H4 (cell line): ENCODE measurements at regions not wholly inside any gene's neighbourhood (a gene's known extent, or its start where the extent isn't known, plus 50 kb on each side); places are given as distances from the start of the nearest gene placed in this dataset.
"Not testable (repeated sequence)": the region's sequence is repeated elsewhere in the genome, so short reads cannot be mapped to it uniquely, and the experiment has no call there.

ENCODE experiments used
- DNase-seq: peaks from one replicate; pipeline ENCODE4 v3.0.0-alpha.2; 2015; ENCODE audit warnings: low spot score

- DNase-seq, result no peak
These were observed 878.6 kb upstream of the MANEA start for GRCh38 chr6:94698773-94699172.

DNA sequence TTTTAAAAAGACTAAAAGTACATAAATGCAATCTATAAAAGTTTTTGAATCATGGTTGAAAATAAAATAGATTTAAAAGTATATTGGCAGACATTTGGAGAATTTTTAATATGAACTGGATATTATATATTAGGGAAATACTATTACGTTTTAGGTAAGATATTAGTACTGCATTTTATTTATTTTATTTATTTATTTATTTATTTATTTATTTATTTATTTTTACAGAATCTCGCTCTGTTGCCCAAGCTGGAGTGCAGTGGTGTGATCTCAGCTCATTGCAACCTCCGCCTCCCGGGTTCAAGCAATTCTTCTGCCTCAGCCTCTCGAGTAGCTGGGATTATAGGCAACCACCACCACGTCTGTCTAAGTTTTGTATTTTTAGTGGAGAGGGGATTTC, 890.1 kb upstream of the MANEA start:
- DNase-seq, result not testable (repeated sequence)

GRCh38 chr6:94683409-94683808, 893.9 kb upstream of the MANEA start:
- no peak for DNase-seq

GRCh38 chr6:94680669-94681212, 896.6 kb upstream of the MANEA start:
- no peak for DNase-seq

GRCh38 chr6:94673251-94673650, 904.1 kb upstream of the MANEA start:
- DNase-seq, result no peak

DNA sequence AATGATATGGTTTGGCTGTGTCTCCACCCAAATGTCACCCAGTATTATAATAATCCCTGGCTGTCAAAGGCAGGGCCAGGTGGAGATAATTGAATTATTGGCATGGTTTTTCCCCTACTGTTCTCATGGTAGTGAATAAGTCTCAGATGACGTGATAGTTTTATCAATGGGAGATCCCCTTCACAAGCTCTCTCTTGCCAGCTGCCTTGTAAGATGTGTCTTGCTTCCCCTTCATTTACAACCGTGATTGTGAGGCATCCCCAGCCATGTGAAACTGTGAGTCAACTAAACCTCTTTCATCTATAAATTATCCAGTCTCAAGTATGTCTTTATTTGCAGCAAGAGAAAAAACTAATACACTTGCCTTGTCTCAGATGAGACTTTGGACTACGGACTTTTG, 907.3 kb upstream of the MANEA start:
- no peak for DNase-seq

GRCh38 chr6:94668876-94669275, 908.5 kb upstream of the MANEA start:
- DNase-seq, result no peak

DNA sequence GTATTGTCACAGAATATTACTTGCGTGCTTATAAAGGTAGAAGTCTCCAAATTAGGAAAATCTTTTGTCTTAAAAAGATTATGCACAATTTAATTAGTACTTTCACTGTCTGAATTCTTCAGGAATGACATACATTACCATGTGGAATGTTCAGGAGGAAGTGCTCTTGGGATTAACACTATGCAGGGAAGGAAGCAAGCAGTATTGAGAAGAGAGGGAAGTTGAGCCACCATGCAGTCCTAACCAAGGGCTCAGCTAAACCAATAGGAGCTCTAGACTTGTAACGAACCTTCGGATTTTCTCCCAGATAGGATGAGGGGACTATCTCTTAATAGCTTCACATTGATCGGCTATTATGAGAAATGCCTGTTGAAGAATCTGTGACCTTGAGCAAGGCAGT, 918.4 kb upstream of the MANEA start:
- DNase-seq, result no peak

- no peak for DNase-seq
These were observed 926.1 kb upstream of the MANEA start for GRCh38 chr6:94651239-94651638.

DNA sequence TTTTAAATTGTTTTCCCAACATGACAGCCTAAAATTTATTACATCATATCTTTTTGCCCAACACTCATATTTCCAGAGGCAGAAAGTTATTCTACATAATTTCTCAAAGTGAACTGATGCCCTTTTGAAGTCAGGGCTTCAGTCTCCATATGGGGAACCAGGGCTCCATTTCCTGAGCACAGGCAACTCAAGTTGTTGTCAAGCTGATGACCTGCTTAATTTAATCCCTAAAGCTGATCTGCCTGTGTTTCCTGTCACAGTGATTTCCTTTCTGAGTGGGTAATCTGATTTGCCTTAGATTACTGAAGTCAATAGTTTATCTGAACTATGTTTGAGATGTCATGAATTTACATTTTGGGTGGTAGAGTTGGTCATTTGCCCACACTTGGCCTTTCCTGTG, 932.1 kb upstream of the MANEA start:
- no peak for DNase-seq

DNA sequence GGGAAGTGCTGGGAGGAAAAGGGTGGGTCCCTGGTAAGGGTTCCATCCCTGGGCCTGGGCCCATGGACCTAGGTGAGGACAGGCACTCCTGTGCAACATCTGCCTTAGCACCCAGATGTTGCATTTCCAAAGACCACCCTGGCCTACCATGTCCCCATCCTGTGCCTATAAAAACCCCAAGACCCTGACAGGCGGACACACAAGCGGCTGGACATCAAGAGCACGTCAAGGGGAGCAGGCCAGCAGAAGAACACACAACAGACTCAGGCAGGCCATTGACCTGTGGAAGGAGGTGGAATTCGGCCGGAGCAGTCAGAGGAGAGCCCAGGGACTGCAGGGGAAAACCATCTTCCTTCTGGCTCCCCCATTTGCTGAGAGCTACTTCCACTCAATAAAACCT, 937.8 kb upstream of the MANEA start:
- no peak for DNase-seq

DNA sequence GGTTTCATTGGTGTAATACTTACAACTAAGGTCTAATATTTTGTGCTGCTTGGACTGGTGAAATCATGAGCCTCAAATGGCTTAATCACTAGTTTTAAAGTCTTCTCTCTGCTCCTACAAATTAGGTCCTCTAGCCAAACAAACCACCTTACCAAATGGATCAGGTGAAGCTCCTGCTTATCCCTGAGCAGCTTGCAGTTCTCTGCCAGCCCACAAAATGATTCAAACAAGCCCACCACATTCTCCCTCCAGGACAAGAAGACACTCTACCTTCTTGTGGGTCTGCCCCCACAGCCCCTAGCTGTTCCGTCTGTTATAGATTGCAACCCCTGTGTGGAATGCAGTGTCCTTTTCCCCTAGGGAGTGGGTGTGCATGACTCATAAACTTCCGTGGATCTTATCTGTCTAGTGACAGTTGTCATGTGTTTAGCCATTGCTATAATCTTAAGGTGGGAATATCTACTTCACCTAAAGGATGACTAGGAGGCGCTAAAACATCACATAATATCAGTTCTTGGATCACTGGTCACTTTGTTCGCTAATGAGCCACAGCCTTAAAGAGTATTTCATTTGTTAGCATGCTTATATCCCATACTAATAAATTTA, 940.5 kb upstream of the MANEA start:
- peak; percentile 7 for DNase-seq

DNA sequence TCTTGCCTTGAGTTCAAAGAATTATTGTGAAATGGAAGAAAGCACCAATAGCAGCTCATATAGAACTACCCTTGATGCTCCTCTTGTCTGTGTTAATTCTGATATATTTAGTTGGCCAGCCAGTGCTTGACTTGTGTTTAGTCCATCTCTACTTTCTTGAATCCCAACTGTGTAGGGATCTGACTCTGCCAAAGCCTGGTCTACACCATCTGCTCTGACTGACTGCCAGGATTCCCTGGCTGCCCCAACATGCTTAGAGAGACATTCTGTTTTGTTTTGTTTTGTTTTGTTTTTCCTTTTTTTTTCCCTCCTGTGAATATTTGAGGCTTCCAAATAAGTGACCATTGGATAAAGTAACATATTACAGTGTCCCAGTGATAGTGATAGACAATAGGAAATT, 953.7 kb upstream of the MANEA start:
- no peak for DNase-seq

- no peak for DNase-seq
These were observed 954.6 kb upstream of the MANEA start for GRCh38 chr6:94622783-94623182.

GRCh38 chr6:94600636-94601035, 976.7 kb upstream of the MANEA start:
- no peak for DNase-seq

GRCh38 chr6:94597487-94597886, 979.8 kb upstream of the MANEA start:
- no peak for DNase-seq

- no peak for DNase-seq
These were observed 986.9 kb upstream of the MANEA start for GRCh38 chr6:94590416-94590815.

DNA sequence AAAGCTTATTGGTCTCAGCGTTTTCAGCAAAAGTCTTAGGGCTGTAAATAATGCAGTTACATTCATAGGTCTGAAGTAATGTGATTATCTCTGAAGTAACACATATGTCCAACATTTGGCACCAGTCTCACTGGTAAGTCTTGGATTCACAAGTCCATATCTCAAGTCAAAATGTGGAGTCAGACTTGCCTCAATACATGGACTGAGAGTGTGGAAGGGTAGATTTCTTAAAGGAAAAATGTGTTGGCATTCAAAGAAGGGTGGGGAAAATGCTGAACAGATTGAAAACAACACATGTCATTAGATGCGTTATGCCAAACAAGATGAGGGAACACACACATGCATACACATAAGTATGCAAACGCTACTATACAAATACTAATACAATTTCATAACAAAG, 989.0 kb upstream of the MANEA start:
- DNase-seq, result no peak

DNA sequence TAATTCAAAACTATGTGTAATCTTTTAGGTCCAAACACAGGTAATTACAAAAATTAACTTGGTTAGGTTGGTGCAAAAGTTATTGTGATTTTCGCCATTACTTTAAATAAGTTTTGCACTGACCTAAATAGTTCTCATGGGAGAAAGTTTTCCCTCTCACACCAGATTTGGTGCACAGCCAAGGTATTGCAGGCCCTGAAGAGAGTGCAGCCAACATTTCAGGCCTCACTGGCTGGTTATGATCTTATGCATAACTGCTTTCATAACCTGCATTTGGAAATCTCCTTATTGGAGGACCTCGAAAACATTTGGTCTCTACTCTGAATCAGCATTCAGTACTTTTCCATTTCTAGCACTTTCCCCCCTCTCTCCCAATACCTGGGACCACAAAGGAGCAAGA, 993.1 kb upstream of the MANEA start:
- no peak for DNase-seq

GRCh38 chr6:94570581-94570980, 1006.8 kb upstream of the MANEA start:
- DNase-seq, result no peak

GRCh38 chr6:94562846-94563245, 1014.5 kb upstream of the MANEA start:
- no peak for DNase-seq

- no peak for DNase-seq
These were observed 1017.4 kb upstream of the MANEA start for GRCh38 chr6:94559829-94560537.

DNA sequence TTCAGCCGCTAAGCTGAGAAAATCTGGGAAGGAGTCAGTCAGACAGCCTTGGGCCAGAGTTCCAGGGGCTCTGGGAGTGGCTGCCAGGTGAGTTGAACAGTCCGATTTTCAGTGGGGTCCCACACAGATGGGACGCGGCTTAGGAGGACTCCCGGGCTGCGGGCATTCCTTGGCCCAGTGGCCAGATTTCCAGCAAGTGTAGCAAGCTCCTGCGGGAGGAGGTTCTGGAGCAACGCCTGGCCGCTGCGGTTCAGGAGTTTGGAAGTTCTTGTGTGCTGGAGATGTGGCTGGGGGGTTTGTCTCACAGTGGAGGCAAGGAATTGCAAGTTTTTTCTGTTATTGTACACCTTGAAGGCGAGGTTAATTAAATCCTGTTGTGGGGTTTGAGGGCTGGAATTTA, 1020.1 kb upstream of the MANEA start:
- not testable (repeated sequence) for DNase-seq

- DNase-seq, result no peak
These were observed 1029.1 kb upstream of the MANEA start for GRCh38 chr6:94548201-94548600.
